SK-N-MC (cell line): ENCODE measurements at regions not wholly inside any gene's neighbourhood (a gene's known extent, or its start where the extent isn't known, plus 50 kb on each side); places are given as distances from the start of the nearest gene placed in this dataset.

Experiments
- EZH2 ChIP-seq: fragments of 200-600 bp; sonication (generic); IDR thresholded peaks from one replicate; pipeline ENCODE4 v1.6.1; 2017; ENCODE audit warnings: antibody characterized with exemption
- POLR2AphosphoS5 ChIP-seq: IDR thresholded peaks from 2 replicates; pipeline ENCODE4 v1.6.1; 2012; ENCODE audit warnings: mild to moderate bottlenecking, low read depth, low read length, borderline replicate concordance

DNA sequence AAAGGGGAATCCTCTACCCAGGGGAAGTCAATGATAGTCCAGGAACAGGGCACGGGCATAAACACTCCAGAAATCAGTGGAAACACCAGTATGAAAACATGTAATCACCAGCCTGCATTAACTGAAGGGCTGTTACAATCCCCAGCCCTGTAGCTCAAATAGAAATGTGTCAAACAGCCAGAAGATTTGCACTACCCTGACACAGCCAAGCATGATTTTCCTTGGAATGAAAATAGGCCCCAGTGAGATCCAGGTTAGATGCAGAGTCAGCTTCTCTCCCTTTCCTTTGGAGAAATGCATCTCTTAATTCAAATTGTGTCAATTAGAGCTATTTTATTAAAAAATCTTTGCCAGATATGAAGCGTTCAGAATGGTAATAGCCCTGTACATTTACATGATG lies 158.1 kb downstream of the RPS29 start:
- TF ChIP-seq EZH2, result no peak
- no peak for TF ChIP-seq POLR2AphosphoS5
